ENCODE measurements at regions not wholly inside any gene's neighbourhood (a gene's known extent, or its start where the extent isn't known, plus 50 kb on each side); places are given as distances from the start of the nearest gene placed in this dataset.

DNA sequence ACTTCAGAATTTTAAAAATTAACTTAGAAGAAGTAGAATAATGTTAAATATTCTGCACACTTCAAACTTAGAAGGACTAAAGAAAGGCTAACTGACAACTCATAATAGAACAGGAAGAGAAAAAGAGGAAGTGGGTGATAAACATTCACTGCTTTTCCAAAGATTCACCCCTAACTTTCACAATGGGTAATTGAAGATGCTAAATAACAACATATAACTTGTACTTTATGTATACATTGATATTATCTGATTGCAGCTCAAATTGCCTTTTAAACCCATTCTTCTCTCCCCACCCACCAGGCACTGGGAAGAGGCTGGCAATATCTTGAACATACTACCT lies 376.6 kb downstream of the EFNA5 start:
- intact Hi-C loops (cut with micrococcal nuclease) (no loop called here), dilution Hi-C loops (cut with MboI; ENCODE audit: extremely low pct_ligation_motif_present, low sequenced_read_pairs) (no loop called here)
- no peaks in the 10 kb centered on the region for H3K27me3 ChIP-seq (ENCODE audit: control insufficient read depth in 2 of 2, insufficient read depth in 2 of 2, low read length in 2 of 2)
- no peaks in the 10 kb centered on the region for H4K20me1 ChIP-seq (replicated peaks; ENCODE audit: control insufficient read depth, extremely low read depth, insufficient read depth, low read length)
- no peak overlapping the region for H2AFZ ChIP-seq (ENCODE audit: low read depth, low read length)
- TF ChIP-seq, protein P1, sequence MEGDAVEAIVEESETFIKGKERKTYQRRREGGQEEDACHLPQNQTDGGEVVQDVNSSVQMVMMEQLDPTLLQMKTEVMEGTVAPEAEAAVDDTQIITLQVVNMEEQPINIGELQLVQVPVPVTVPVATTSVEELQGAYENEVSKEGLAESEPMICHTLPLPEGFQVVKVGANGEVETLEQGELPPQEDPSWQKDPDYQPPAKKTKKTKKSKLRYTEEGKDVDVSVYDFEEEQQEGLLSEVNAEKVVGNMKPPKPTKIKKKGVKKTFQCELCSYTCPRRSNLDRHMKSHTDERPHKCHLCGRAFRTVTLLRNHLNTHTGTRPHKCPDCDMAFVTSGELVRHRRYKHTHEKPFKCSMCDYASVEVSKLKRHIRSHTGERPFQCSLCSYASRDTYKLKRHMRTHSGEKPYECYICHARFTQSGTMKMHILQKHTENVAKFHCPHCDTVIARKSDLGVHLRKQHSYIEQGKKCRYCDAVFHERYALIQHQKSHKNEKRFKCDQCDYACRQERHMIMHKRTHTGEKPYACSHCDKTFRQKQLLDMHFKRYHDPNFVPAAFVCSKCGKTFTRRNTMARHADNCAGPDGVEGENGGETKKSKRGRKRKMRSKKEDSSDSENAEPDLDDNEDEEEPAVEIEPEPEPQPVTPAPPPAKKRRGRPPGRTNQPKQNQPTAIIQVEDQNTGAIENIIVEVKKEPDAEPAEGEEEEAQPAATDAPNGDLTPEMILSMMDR (IDR thresholded peaks at IDR 0.05; ENCODE audit: extremely low read depth in 1 of 2, insufficient read depth in 1 of 2, low read depth in 1 of 2, low read length in 2 of 2), result no peak
- no peak for TF ChIP-seq POLR2AphosphoS5 (IDR thresholded peaks at IDR 0.05; ENCODE audit: insufficient read depth, low read depth, low read length)
- no peak for TF ChIP-seq FOS (IDR thresholded peaks at IDR 0.05; ENCODE audit: borderline replicate concordance, insufficient read depth, low read length)
- TF ChIP-seq POLR2A (IDR thresholded peaks at IDR 0.05; ENCODE audit: low read depth, low read length), result no peak
- TF ChIP-seq EZH2 (IDR thresholded peaks at IDR 0.05; ENCODE audit: borderline replicate concordance, low read depth, low read length, severe bottlenecking), result no peak
- no peak for TF ChIP-seq JUN (IDR thresholded peaks at IDR 0.05; ENCODE audit: borderline replicate concordance, insufficient read depth, insufficient read length, low read depth)
- TF ChIP-seq, protein P2, sequence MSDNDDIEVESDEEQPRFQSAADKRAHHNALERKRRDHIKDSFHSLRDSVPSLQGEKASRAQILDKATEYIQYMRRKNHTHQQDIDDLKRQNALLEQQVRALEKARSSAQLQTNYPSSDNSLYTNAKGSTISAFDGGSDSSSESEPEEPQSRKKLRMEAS (IDR thresholded peaks at IDR 0.05; ENCODE audit: insufficient read depth, insufficient read length), result no peak
- no peak for TF ChIP-seq MYC (IDR thresholded peaks at IDR 0.05; ENCODE audit: low read depth, low read length)
- no peak for TF ChIP-seq GATA2 (IDR thresholded peaks at IDR 0.05; ENCODE audit: insufficient read depth, insufficient read length, low read depth, low read length)
- H3K4me2 ChIP-seq (ENCODE audit: insufficient read depth, low read length), result no peak overlapping the region
- FAIRE-seq (no peak), DNase-seq (ENCODE audit: low read depth, low spot score) (no peak)
- H3K9me3 ChIP-seq (replicated peaks; ENCODE audit: control insufficient read depth, insufficient read depth, low read length), result no peaks in the 10 kb centered on the region
- CTCF ChIA-PET, result interaction anchor here (1.2 kb wide), 1 partner anchor 10 kb away, joined by 5 read pairs; no protein-coding TSS in a partner anchor
- no peak overlapping the region for H3K27ac ChIP-seq (ENCODE audit: insufficient read depth, low read depth, low read length)
- POLR2A ChIA-PET, result no interaction called here
- no TSS peak for BruUV-seq (replicated peaks)
- peaks cover 7% of the 10 kb centered on the region for H3K4me1 ChIP-seq (ENCODE audit: control insufficient read depth, extremely low read depth, insufficient read depth, low read length)
- H3K36me3 ChIP-seq (ENCODE audit: control insufficient read depth in 2 of 2, extremely low read depth in 1 of 2, insufficient read depth in 2 of 2, low read length in 2 of 2), result no peaks in the 10 kb centered on the region
- H3K4me3 ChIP-seq (replicated peaks in 1 of 3; ENCODE audit: insufficient read depth in 1 of 3, low read depth in 1 of 3, low read length in 3 of 3), result no peak overlapping the region
- no peaks in the 10 kb centered on the region for H3K9me1 ChIP-seq (replicated peaks; ENCODE audit: control insufficient read depth, extremely low read depth, insufficient read depth, low read length)
- no peak overlapping the region for H3K9ac ChIP-seq (replicated peaks; ENCODE audit: extremely low read depth, insufficient read depth, low read length)
- no peaks in the 10 kb centered on the region for H3K79me2 ChIP-seq (ENCODE audit: control insufficient read depth, insufficient read depth, low read length)

Measured in endothelial cell of umbilical vein (primary cell).